GM23248 (cell line): ENCODE measurements at regions not wholly inside any gene's neighbourhood (a gene's known extent, or its start where the extent isn't known, plus 50 kb on each side); places are given as distances from the start of the nearest gene placed in this dataset.
"Not testable (repeated sequence)": the region's sequence is repeated elsewhere in the genome, so short reads cannot be mapped to it uniquely, and the experiment has no call there.

ENCODE experiments used
- DNase-seq: peaks from one replicate; pipeline ENCODE4 v3.0.0-alpha.2; 2015
- H2AFZ ChIP-seq: fragments of 200-600 bp; sonication (generic); 2 replicates; pipeline ENCODE4 v1.6.1; 2016; ENCODE audit warnings: antibody characterized with exemption
- H3F3A ChIP-seq: fragments of 200-600 bp; sonication (generic); 2 replicates; pipeline ENCODE4 v1.6.1; 2016; ENCODE audit warnings: mild to moderate bottlenecking, antibody characterized with exemption, mixed run types; ENCODE audit not compliant: insufficient read depth
- H3K27ac ChIP-seq: fragments of 200-600 bp; sonication (generic); 2 replicates; pipeline ENCODE4 v1.5.1; 2016; ENCODE audit warnings: mild to moderate bottlenecking
- H3K27me3 ChIP-seq: fragments of 200-600 bp; sonication (generic); replicated peaks from 2 replicates; pipeline ENCODE4 v1.6.1; 2016; ENCODE audit warnings: mild to moderate bottlenecking; ENCODE audit not compliant: insufficient read depth
- H3K36me3 ChIP-seq: fragments of 200-600 bp; sonication (generic); 2 replicates; pipeline ENCODE4 v1.6.1; 2016; ENCODE audit warnings: low read depth, mild to moderate bottlenecking
- H3K4me1 ChIP-seq: fragments of 200-600 bp; sonication (generic); 2 replicates; pipeline ENCODE4 v1.6.1; 2016; ENCODE audit warnings: mild to moderate bottlenecking; ENCODE audit not compliant: insufficient read depth
- H3K4me2 ChIP-seq: fragments of 200-600 bp; sonication (generic); one replicate; pipeline ENCODE4 v1.6.1; 2016; ENCODE audit warnings: mild to moderate bottlenecking; ENCODE audit not compliant: unreplicated experiment
- H3K4me3 ChIP-seq: fragments of 200-600 bp; sonication (generic); 2 replicates; pipeline ENCODE4 v1.5.1; 2016; ENCODE audit warnings: mild to moderate bottlenecking
- H3K79me2 ChIP-seq: fragments of 200-600 bp; sonication (generic); 2 replicates; pipeline ENCODE4 v1.6.1; 2016; ENCODE audit warnings: mild to moderate bottlenecking; ENCODE audit not compliant: insufficient read depth
- H3K9ac ChIP-seq: fragments of 200-600 bp; sonication (generic); 2 replicates; pipeline ENCODE4 v1.6.1; 2016; ENCODE audit warnings: mild to moderate bottlenecking
- H3K9me2 ChIP-seq: fragments of 200-600 bp; sonication (generic); 2 replicates; pipeline ENCODE4 v1.6.1; 2016; ENCODE audit warnings: mixed run types, mild to moderate bottlenecking, moderate library complexity; ENCODE audit not compliant: insufficient read depth
- H3K9me3 ChIP-seq: fragments of 200-600 bp; sonication (generic); one replicate; pipeline ENCODE4 v1.6.1; 2017; ENCODE audit warnings: low read depth
- H4K20me1 ChIP-seq: fragments of 200-600 bp; sonication (generic); 2 replicates; pipeline ENCODE4 v1.6.0; 2016; ENCODE audit not compliant: insufficient read depth
- EZH2 ChIP-seq: fragments of 200-600 bp; sonication (generic); IDR thresholded peaks from 2 replicates; pipeline ENCODE4 v1.6.1; 2018; ENCODE audit warnings: antibody characterized with exemption, mild to moderate bottlenecking; ENCODE audit not compliant: insufficient read depth, poor library complexity, severe bottlenecking
- EZH2phosphoT487 ChIP-seq: fragments of 200-600 bp; sonication (generic); IDR thresholded peaks from 2 replicates; pipeline ENCODE4 v1.6.1; 2018; ENCODE audit warnings: antibody characterized with exemption, moderate library complexity, mild to moderate bottlenecking, low read depth; ENCODE audit not compliant: insufficient read depth
- WGBS, 2 experiments: methylation state at CpG; one replicate each; pipeline ENCODE4 v1.1.6; 2015 to 2017; ENCODE audit warnings: low lambda C conversion rate in 2 of 2, low coverage in 1 of 2; ENCODE audit errors: missing lambda C conversion rate in 2 of 2; 5-methylcytosine and 5-hydroxymethylcytosine counted together
- in situ Hi-C: fragments of 300-500 bp; cut with MboI; formaldehyde crosslinking; loops from 2 replicates; pipeline ENCODE4 v1.15.0; 2020

GRCh38 chrX:85808217-85808616, 239.1 kb downstream of the CHM start:
- in situ Hi-C loops, result no loop called here
- no peaks in the 10 kb centered on the region for H3K79me2 ChIP-seq

GRCh38 chrX:85772391-85772790, 275.0 kb downstream of the CHM start:
- DNase-seq, H3K27ac ChIP-seq, in situ Hi-C loops, H3K4me2 ChIP-seq, H3K9me2 ChIP-seq, H3K79me2 ChIP-seq, H3F3A ChIP-seq, H3K27me3 ChIP-seq, H3K9me3 ChIP-seq, H3K4me1 ChIP-seq, H3K36me3 ChIP-seq, H4K20me1 ChIP-seq, H3K4me3 ChIP-seq, H2AFZ ChIP-seq, H3K9ac ChIP-seq: not testable (repeated sequence)
- WGBS, 2 experiments, result 23 to 43% methylated on average over 8 of the region's 8 CpGs

More at GRCh38 chrX:85808217-85808616, 239.1 kb downstream of the CHM start:
- H3K27ac ChIP-seq, result no peak overlapping the region
- H3K4me1 ChIP-seq, result no peaks in the 10 kb centered on the region
- no peak overlapping the region for H3K4me3 ChIP-seq
- H3K27me3 ChIP-seq, result no peaks in the 10 kb centered on the region
- H3K36me3 ChIP-seq, result no peaks in the 10 kb centered on the region
- H2AFZ ChIP-seq, result no peak overlapping the region
- no peak overlapping the region for H3K9ac ChIP-seq
- H4K20me1 ChIP-seq, result no peaks in the 10 kb centered on the region
- no peak for TF ChIP-seq EZH2
- no peak for TF ChIP-seq EZH2phosphoT487
- H3F3A ChIP-seq, result no peaks in the 10 kb centered on the region
- WGBS, 2 experiments, result 18 to 26% methylated on average over 4 to 5 of the region's 6 CpGs
- H3K4me2 ChIP-seq, result no peak overlapping the region
- H3K9me3 ChIP-seq, result no peaks in the 10 kb centered on the region
- H3K9me2 ChIP-seq, result no peaks in the 10 kb centered on the region
- no peak for DNase-seq

- Histone ChIP-seq H2AFZ (no peak overlapping the region), H3K4me3 (no peak overlapping the region), H3K9me3 (no peaks in the 10 kb centered on the region), H3K27me3 (no peaks in the 10 kb centered on the region), H3K4me1 (no peaks in the 10 kb centered on the region), H3K4me2 (no peak overlapping the region), H3F3A (no peaks in the 10 kb centered on the region), H4K20me1 (no peaks in the 10 kb centered on the region), H3K36me3 (no peaks in the 10 kb centered on the region), H3K9me2 (no peaks in the 10 kb centered on the region), H3K79me2 (no peaks in the 10 kb centered on the region), H3K9ac (no peak overlapping the region), H3K27ac (no peak overlapping the region)
- TF ChIP-seq EZH2 (no peak), EZH2phosphoT487 (no peak)
- no peak for DNase-seq
- WGBS, 2 experiments, result 12% methylated on average over 3 of the region's 3 CpGs
- in situ Hi-C loops, result no loop called here
These were observed 281.7 kb downstream of the CHM start for GRCh38 chrX:85765651-85766050.

- DNase-seq, H3K9ac ChIP-seq, H3K27me3 ChIP-seq, H3K4me2 ChIP-seq, H3K9me2 ChIP-seq, H3K4me3 ChIP-seq, H3K27ac ChIP-seq, H3K36me3 ChIP-seq, H3K79me2 ChIP-seq, H3K4me1 ChIP-seq, H3K9me3 ChIP-seq, H3F3A ChIP-seq, in situ Hi-C loops, H2AFZ ChIP-seq, H4K20me1 ChIP-seq: not testable (repeated sequence)
- WGBS, 2 experiments, result 50 to 85% methylated on average over 1 of the region's 2 CpGs
These were observed 324.3 kb downstream of the CHM start for GRCh38 chrX:85723025-85723424.

DNA sequence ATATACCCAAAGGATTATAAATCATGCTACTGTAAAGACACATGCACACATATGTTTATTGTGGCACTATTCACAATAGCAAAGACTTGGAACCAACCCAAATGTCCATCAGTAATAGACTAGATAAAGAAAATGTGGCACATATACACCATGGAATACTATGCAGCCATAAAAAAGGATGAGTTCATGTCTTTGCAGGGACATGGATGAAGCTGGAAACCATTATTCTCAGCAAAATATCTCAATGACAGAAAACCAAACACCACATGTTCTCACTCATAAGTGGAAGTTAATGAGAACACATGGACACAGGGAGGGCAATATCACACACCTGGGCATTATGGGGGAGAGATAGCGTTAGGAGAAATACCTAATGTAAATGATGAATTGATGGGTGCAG, 323.8 kb upstream of the POF1B start:
- H3K27me3 ChIP-seq, H3K9me3 ChIP-seq, H3K4me1 ChIP-seq, H3K9ac ChIP-seq, DNase-seq, H3K4me3 ChIP-seq, H2AFZ ChIP-seq, H3F3A ChIP-seq, H3K9me2 ChIP-seq, H3K36me3 ChIP-seq, H4K20me1 ChIP-seq, H3K79me2 ChIP-seq, in situ Hi-C loops, H3K4me2 ChIP-seq, H3K27ac ChIP-seq: not testable (repeated sequence)
- 44 to 50% methylated on average over 1 of the region's 1 CpG for WGBS, 2 experiments
